ENCODE measurements at regions not wholly inside any gene's neighbourhood (a gene's known extent, or its start where the extent isn't known, plus 50 kb on each side); places are given as distances from the start of the nearest gene placed in this dataset.

- no peak for TF ChIP-seq POLR2A (IDR thresholded peaks at IDR 0.05)
- TF ChIP-seq CTCF (IDR thresholded peaks at IDR 0.05), result no peak
Observed at GRCh38 chr3:69439643-69440270, 53.9 kb upstream of the FRMD4B start.
